RWPE1 (cell line): ENCODE measurements at regions not wholly inside any gene's neighbourhood (a gene's known extent, or its start where the extent isn't known, plus 50 kb on each side); places are given as distances from the start of the nearest gene placed in this dataset.

Experiments used
- CTCF ChIA-PET: fragments of 350-600 bp; sonication (Branson Sonifier 250); formaldehyde crosslinking; extraction: SDS; loops from one replicate; lab custom pipeline; 2021; lab: Yijun Ruan, JAX
- POLR2A ChIA-PET: fragments of 400-600 bp; formaldehyde crosslinking; extraction: SDS; loops from one replicate; lab custom pipeline; 2020; ENCODE audit warnings: antibody characterized with exemption; ENCODE audit not compliant: low non-redundant PET; lab: Yijun Ruan, JAX
- DNase-seq: peaks from one replicate; pipeline ENCODE4 v3.0.0; 2012; ENCODE audit warnings: low spot score
- H3K27ac ChIP-seq: fragments of 450-650 bp; 2 replicates; pipeline ENCODE4 v1.5.1; 2017
- TF ChIP-seq, protein P1 (sequence below): fragments of 450-650 bp; conservative IDR thresholded peaks from 2 replicates; pipeline ENCODE4 v1.5.1; 2017; ENCODE audit warnings: low read depth, mild to moderate bottlenecking

DNA sequence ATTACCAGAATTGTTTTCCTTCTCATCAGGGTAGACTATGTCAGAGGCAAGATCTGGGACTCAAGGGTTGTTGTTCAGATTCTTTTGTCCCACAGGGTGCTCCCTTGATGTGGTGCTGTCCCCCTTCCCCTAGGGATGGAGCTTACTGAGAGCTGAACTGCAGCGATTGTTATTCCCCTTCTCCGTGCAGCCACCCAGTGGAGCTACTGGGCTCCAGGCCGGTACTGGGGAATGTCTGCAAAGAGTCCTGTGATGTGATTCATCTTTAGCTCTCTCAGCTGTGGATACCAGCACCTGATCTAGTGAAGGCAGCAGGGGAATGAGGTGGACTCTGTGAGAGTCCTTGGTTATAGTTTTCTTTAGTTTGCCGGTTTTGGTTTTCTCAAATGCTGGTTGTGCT is 247.4 kb upstream of the HAND2 start:
- TF ChIP-seq, protein P1, sequence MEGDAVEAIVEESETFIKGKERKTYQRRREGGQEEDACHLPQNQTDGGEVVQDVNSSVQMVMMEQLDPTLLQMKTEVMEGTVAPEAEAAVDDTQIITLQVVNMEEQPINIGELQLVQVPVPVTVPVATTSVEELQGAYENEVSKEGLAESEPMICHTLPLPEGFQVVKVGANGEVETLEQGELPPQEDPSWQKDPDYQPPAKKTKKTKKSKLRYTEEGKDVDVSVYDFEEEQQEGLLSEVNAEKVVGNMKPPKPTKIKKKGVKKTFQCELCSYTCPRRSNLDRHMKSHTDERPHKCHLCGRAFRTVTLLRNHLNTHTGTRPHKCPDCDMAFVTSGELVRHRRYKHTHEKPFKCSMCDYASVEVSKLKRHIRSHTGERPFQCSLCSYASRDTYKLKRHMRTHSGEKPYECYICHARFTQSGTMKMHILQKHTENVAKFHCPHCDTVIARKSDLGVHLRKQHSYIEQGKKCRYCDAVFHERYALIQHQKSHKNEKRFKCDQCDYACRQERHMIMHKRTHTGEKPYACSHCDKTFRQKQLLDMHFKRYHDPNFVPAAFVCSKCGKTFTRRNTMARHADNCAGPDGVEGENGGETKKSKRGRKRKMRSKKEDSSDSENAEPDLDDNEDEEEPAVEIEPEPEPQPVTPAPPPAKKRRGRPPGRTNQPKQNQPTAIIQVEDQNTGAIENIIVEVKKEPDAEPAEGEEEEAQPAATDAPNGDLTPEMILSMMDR, result no peak
- H3K27ac ChIP-seq, result no peak overlapping the region
- POLR2A ChIA-PET, result no interaction called here
- CTCF ChIA-PET, result no interaction called here
- no peak for DNase-seq

DNA sequence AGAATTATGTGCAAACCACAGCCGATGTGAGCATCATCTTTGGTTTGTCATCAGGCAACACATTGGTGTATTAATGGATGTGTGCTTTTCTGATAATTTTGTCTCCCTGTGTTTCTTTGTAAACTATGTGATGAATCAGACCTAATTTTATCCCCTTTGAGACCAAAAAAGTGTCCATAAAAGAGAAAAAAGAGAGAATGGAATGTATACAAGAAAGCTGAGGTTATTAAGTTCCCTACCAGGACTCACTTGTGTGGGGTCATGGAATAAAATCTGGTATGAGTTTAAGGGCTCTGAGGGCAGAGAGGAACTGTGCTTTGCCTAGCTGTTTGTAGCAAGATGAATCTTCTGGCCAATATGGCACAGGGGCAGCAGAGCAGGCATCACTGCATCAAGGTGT is 239.5 kb upstream of the HAND2 start:
- H3K27ac ChIP-seq, result no peak overlapping the region
- CTCF ChIA-PET, result interaction anchor here (0.5 kb wide), 1 partner anchor 988 kb away, joined by 4 read pairs; no protein-coding TSS in a partner anchor
- POLR2A ChIA-PET, result no interaction called here
- DNase-seq, result no peak
- TF ChIP-seq, protein P1, result no peak

DNA sequence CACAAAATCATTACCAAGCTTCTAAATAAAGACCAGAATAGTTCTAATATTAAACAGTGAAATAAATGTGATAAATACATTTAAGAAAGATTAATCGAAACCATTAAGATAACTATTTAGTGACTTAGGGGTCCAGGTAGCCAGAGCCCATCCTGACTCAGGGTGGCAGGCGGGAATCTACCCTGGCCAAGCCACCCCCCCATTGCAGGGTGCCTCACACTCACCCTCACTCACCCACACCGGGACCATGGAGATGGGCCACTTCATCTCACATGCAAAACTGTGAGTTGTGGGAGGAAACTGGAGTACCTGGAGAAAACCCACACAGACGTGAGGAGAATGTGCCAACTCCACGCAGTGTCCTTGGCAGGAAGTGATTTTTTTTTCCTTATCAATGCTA is 237.6 kb upstream of the HAND2 start:
- POLR2A ChIA-PET, result no interaction called here
- CTCF ChIA-PET, result no interaction called here
- no peak for DNase-seq

DNA sequence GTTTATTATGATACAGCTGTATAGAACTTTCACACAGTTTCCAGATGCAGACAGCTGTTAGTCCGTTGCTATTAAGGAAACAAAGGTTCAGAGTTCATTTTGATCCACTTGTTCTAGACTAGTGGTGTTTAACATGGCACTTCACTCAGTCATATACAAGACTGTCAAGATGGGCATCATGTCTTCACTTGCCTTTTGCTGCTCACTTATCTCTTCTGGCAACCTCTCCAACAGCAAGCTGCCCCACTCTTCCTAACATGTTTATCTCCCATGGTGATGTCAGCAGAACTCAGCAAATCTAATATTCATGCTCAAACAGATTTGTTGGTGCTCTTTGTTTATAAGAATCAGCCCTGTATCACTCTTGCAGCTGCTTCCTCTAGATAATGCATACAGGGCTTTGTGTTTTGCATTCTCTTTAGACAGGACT is 236.2 kb upstream of the HAND2 start:
- TF ChIP-seq, protein P1, result no peak
- POLR2A ChIA-PET, result no interaction called here
- DNase-seq, result no peak
- CTCF ChIA-PET, result interaction anchor here (0.7 to 0.9 kb wide), 2 partner anchors 13 to 773 kb away, joined by 3 read pairs; no protein-coding TSS in a partner anchor
- no peak overlapping the region for H3K27ac ChIP-seq

More for the DNA sequence above, 237.6 kb upstream of the HAND2 start:
- H3K27ac ChIP-seq, result no peak overlapping the region
- TF ChIP-seq, protein P1, result no peak

DNA sequence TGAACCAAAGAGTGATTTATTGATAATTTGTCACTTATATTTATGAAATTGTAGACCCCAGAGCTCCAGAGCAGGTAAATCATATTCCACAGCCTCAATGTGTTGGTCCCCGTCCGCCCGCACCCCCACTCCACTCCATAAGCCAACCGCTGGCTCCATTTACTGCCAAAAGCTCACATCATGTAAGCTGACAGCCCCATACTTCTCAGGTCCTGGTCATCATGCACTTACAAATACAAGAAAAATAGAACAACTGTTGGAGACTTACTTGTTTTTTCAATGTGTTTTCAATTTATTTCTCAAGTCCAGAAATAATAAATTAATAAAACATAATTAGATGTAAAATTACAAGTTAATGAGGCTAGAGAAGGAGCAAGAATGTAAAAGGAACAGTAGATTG is 235.7 kb upstream of the HAND2 start:
- ChIA-PET CTCF (interaction anchor here (0.7 to 0.9 kb wide), 2 partner anchors 13 to 773 kb away, joined by 3 read pairs; no protein-coding TSS in a partner anchor), POLR2A (no interaction called here)
- no peak for DNase-seq
- TF ChIP-seq, protein P1, result no peak
- H3K27ac ChIP-seq, result no peak overlapping the region

DNA sequence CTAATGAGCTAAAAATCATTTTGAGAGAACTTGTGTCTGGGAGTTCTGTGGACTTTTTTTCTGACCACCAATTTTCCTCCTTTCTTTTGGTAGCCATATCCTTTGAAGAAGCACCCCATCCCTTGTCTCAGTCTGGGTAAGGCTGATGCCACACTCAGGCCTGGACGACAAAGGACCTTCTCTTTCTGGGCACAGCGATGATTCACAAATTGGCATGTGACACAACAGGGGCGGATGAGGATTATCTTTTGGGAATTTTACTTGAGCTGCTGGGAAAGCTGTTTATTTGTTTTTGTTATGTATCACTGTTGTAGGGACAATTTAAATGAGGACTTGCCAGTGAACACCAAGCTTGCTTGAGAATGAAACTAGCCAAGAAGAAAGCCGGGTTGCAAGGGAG is 233.4 kb upstream of the HAND2 start:
- CTCF ChIA-PET, result no interaction called here
- H3K27ac ChIP-seq, result no peak overlapping the region
- no peak for DNase-seq
- POLR2A ChIA-PET, result no interaction called here
- TF ChIP-seq, protein P1, result no peak

DNA sequence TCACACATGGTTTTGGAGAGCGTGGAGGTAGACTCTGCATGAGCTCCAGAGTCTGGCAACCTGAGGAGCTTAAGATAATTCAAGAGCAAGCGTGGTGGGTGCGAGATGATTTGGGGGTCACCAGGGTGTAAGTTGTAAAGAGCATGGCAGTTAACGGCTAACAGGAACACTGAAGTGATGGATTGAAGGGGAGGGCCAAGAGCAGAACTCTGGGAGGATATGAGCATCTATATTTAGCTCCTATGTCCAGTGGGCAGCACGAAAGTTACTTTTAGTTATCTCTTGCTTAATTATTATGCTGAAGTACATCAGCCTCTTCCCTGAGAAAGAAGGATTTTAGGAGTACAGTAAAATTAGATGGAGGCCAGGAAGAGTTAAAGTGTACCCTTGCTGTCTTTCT is 231.9 kb upstream of the HAND2 start:
- ChIA-PET CTCF (no interaction called here), POLR2A (no interaction called here)
- DNase-seq, result no peak
- H3K27ac ChIP-seq, result no peak overlapping the region
- TF ChIP-seq, protein P1, result no peak
